Retinal pigment epithelial cell (primary cell): ENCODE measurements at regions not wholly inside any gene's neighbourhood (a gene's known extent, or its start where the extent isn't known, plus 50 kb on each side); places are given as distances from the start of the nearest gene placed in this dataset.

Experiments used
- DNase-seq: peaks from one replicate; pipeline ENCODE4 v3.0.0-alpha.2; 2010; ENCODE audit warnings: low read depth
- H3K4me3 ChIP-seq: 2 replicates; pipeline ENCODE4 v1.5.1; 2011; ENCODE audit warnings: mild to moderate bottlenecking, low read length, control low read depth, moderate library complexity
- CTCF ChIP-seq: conservative IDR thresholded peaks from 2 replicates; pipeline ENCODE4 v1.5.1; 2011; ENCODE audit warnings: low read depth, low read length, control low read depth, inconsistent platforms

GRCh38 chrX:113977887-113978286 is 606.0 kb upstream of the HTR2C start:
- DNase-seq, result no peak
- no peak for TF ChIP-seq CTCF
- no peak overlapping the region for H3K4me3 ChIP-seq

GRCh38 chrX:113975441-113975840 is 608.4 kb upstream of the HTR2C start:
- no peak overlapping the region for H3K4me3 ChIP-seq
- TF ChIP-seq CTCF, result no peak
- DNase-seq, result no peak

GRCh38 chrX:113974881-113975280 is 609.0 kb upstream of the HTR2C start:
- TF ChIP-seq CTCF, result no peak

GRCh38 chrX:113973706-113974105 is 610.2 kb upstream of the HTR2C start:
- no peak for TF ChIP-seq CTCF
- no peak overlapping the region for H3K4me3 ChIP-seq
- DNase-seq, result no peak

More at GRCh38 chrX:113974881-113975280, 609.0 kb upstream of the HTR2C start:
- DNase-seq, result no peak
- no peak overlapping the region for H3K4me3 ChIP-seq

- no peak overlapping the region for H3K4me3 ChIP-seq
- no peak for TF ChIP-seq CTCF
- no peak for DNase-seq
Observed at GRCh38 chrX:113966791-113967190, 617.1 kb upstream of the HTR2C start.

GRCh38 chrX:113962343-113962742 is 621.5 kb upstream of the HTR2C start:
- DNase-seq, result no peak
- no peak for TF ChIP-seq CTCF
- H3K4me3 ChIP-seq, result no peak overlapping the region

- no peak for TF ChIP-seq CTCF
- no peak for DNase-seq
- no peak overlapping the region for H3K4me3 ChIP-seq
Observed at GRCh38 chrX:113959912-113960626, 623.8 kb upstream of the HTR2C start.
